ENCODE measurements at regions not wholly inside any gene's neighbourhood (a gene's known extent, or its start where the extent isn't known, plus 50 kb on each side); places are given as distances from the start of the nearest gene placed in this dataset.
A peak's percentile ranks its signal among the peaks of the same experiment; 100 is the strongest.

GRCh38 chr2:12269041-12269972, 447.4 kb upstream of the TRIB2 start:
- no peak for DNase-seq

GRCh38 chr2:12270876-12271588, 445.7 kb upstream of the TRIB2 start:
- DNase-seq = peak in 1 of 2 experiments; percentile 30

- no peak for DNase-seq
Observed at GRCh38 chr2:12271589-12271984, 445.1 kb upstream of the TRIB2 start.

- no peak for DNase-seq
Observed at GRCh38 chr2:12273111-12273510, 443.6 kb upstream of the TRIB2 start.

- no peak for DNase-seq
Observed at GRCh38 chr2:12274591-12274990, 442.1 kb upstream of the TRIB2 start.

- DNase-seq = no peak
Observed at GRCh38 chr2:12277241-12278034, 439.3 kb upstream of the TRIB2 start.

GRCh38 chr2:12278217-12278750, 438.5 kb upstream of the TRIB2 start:
- no peak for DNase-seq

GRCh38 chr2:12282780-12283695, 433.7 kb upstream of the TRIB2 start:
- no peak for DNase-seq

GRCh38 chr2:12284037-12284436, 432.7 kb upstream of the TRIB2 start:
- DNase-seq = no peak

GRCh38 chr2:12284487-12284886, 432.2 kb upstream of the TRIB2 start:
- DNase-seq = no peak

- DNase-seq = no peak
Observed at GRCh38 chr2:12286347-12286746, 430.4 kb upstream of the TRIB2 start.

- DNase-seq = no peak
Observed at GRCh38 chr2:12287220-12287751, 429.4 kb upstream of the TRIB2 start.

- no peak for DNase-seq
Observed at GRCh38 chr2:12288048-12288447, 428.7 kb upstream of the TRIB2 start.

GRCh38 chr2:12289120-12289802, 427.5 kb upstream of the TRIB2 start:
- DNase-seq = no peak

GRCh38 chr2:12291303-12291702, 425.4 kb upstream of the TRIB2 start:
- no peak for DNase-seq

- DNase-seq = no peak
Observed at GRCh38 chr2:12293874-12294273, 422.9 kb upstream of the TRIB2 start.

GRCh38 chr2:12295856-12296519, 420.7 kb upstream of the TRIB2 start:
- DNase-seq = no peak

GRCh38 chr2:12296915-12297314, 419.8 kb upstream of the TRIB2 start:
- no peak for DNase-seq

- no peak for DNase-seq
Observed at GRCh38 chr2:12298352-12298751, 418.4 kb upstream of the TRIB2 start.

- DNase-seq = no peak
Observed at GRCh38 chr2:12299431-12299830, 417.3 kb upstream of the TRIB2 start.
